Posterior cingulate gyrus (tissue), 11 donors: ENCODE measurements at regions not wholly inside any gene's neighbourhood (a gene's known extent, or its start where the extent isn't known, plus 50 kb on each side); places are given as distances from the start of the nearest gene placed in this dataset.
A peak's percentile ranks its signal among the peaks of the same experiment; 100 is the strongest.

Experiments
- DNase-seq, 10 donors: peaks; one replicate each; pipeline versions ENCODE4 v3.0.0 to v3.0.0-alpha.2; 2020 to 2021; ENCODE audit warnings: mixed read lengths in 3 of 10
- intact Hi-C: fragments of 100-400 bp; cut with DNase I; formaldehyde crosslinking; loops from one replicate; pipeline ENCODE4 v1.15.1; 2023

GRCh38 chr17:33745047-33745760 lies 452.1 kb upstream of the ASIC2 start:
- DNase-seq: no peak
- intact Hi-C loops: no loop called here

GRCh38 chr17:33749171-33749570 lies 456.1 kb upstream of the ASIC2 start:
- intact Hi-C loops: no loop called here
- DNase-seq: no peak

GRCh38 chr17:33750943-33751701 lies 458.0 kb upstream of the ASIC2 start:
- intact Hi-C loops: loop anchor here (1.0 to 2.0 kb wide), 2 partner anchors 26 to 230 kb away; no protein-coding TSS in a partner anchor
- DNase-seq: peak; percentile 50 to 94 (median 80)

- DNase-seq: no peak
- intact Hi-C loops: loop anchor here (1.0 to 2.0 kb wide), 2 partner anchors 26 to 231 kb away; no protein-coding TSS in a partner anchor
These were observed 458.6 kb upstream of the ASIC2 start for GRCh38 chr17:33751702-33752065.

GRCh38 chr17:33753452-33753851 lies 460.4 kb upstream of the ASIC2 start:
- DNase-seq: no peak
- intact Hi-C loops: no loop called here

GRCh38 chr17:33756021-33756420 lies 462.9 kb upstream of the ASIC2 start:
- intact Hi-C loops: no loop called here
- no peak for DNase-seq

- DNase-seq: no peak
- intact Hi-C loops: no loop called here
These were observed 472.8 kb upstream of the ASIC2 start for GRCh38 chr17:33765871-33766270.

- no peak for DNase-seq
- intact Hi-C loops: no loop called here
These were observed 473.6 kb upstream of the ASIC2 start for GRCh38 chr17:33766721-33767120.

- DNase-seq: peak in 2 of 10 donors; percentile 46 to 57
- intact Hi-C loops: no loop called here
These were observed 476.0 kb upstream of the ASIC2 start for GRCh38 chr17:33769066-33769465.

GRCh38 chr17:33776304-33776703 lies 478.8 kb upstream of the CCL2 start:
- DNase-seq: peak in 1 of 10 donors; percentile 12
- intact Hi-C loops: loop anchor here (5.0 kb wide), 1 partner anchor 371 kb away; no protein-coding TSS in a partner anchor

- DNase-seq: peak in 1 of 10 donors; percentile 70
- intact Hi-C loops: loop anchor here (5.0 kb wide), 1 partner anchor 370 kb away; no protein-coding TSS in a partner anchor
These were observed 478.2 kb upstream of the CCL2 start for GRCh38 chr17:33776903-33777302.

GRCh38 chr17:33777674-33778073 lies 477.4 kb upstream of the CCL2 start:
- intact Hi-C loops: loop anchor here (5.0 kb wide), 1 partner anchor 370 kb away; no protein-coding TSS in a partner anchor
- DNase-seq: no peak

- DNase-seq: no peak
- intact Hi-C loops: loop anchor here (1.0 to 5.0 kb wide), 2 partner anchors 369 to 385 kb away; no protein-coding TSS in a partner anchor
These were observed 476.4 kb upstream of the CCL2 start for GRCh38 chr17:33778505-33779233.

GRCh38 chr17:33779234-33779591 lies 475.9 kb upstream of the CCL2 start:
- peak; percentile 28 to 91 (median 52) for DNase-seq
- intact Hi-C loops: loop anchor here (1.0 to 5.0 kb wide), 2 partner anchors 368 to 384 kb away; no protein-coding TSS in a partner anchor

GRCh38 chr17:33785281-33785680 lies 469.8 kb upstream of the CCL2 start:
- intact Hi-C loops: loop anchor here (10.0 kb wide), 2 partner anchors 140 to 580 kb away; partner anchors contain the start of gene CCL1
- no peak for DNase-seq

GRCh38 chr17:33786478-33786877 lies 468.6 kb upstream of the CCL2 start:
- intact Hi-C loops: loop anchor here (10.0 kb wide), 2 partner anchors 138 to 578 kb away; partner anchors contain the start of gene CCL1
- no peak for DNase-seq

- intact Hi-C loops: loop anchor here (10.0 kb wide), 2 partner anchors 135 to 575 kb away; partner anchors contain the start of gene CCL1
- DNase-seq: no peak
These were observed 465.4 kb upstream of the CCL2 start for GRCh38 chr17:33789658-33790057.

GRCh38 chr17:33797181-33797580 lies 457.9 kb upstream of the CCL2 start:
- intact Hi-C loops: no loop called here
- no peak for DNase-seq

GRCh38 chr17:33798308-33798707 lies 456.8 kb upstream of the CCL2 start:
- intact Hi-C loops: no loop called here
- DNase-seq: no peak

GRCh38 chr17:33802349-33803198 lies 452.5 kb upstream of the CCL2 start:
- intact Hi-C loops: no loop called here
- DNase-seq: no peak
